DOHH2 (cell line): ENCODE measurements at regions not wholly inside any gene's neighbourhood (a gene's known extent, or its start where the extent isn't known, plus 50 kb on each side); places are given as distances from the start of the nearest gene placed in this dataset.

Experiments
- EZH2phosphoT487 ChIP-seq: fragments of 200-600 bp; sonication (generic); IDR thresholded peaks from 2 replicates; pipeline ENCODE4 v1.6.1; 2017; ENCODE audit warnings: borderline replicate concordance, mild to moderate bottlenecking, antibody characterized with exemption, low read length, moderate library complexity, mixed read lengths
- TF ChIP-seq, protein P1 (sequence below): fragments of 200-600 bp; sonication (generic); IDR thresholded peaks from one replicate; pipeline ENCODE4 v1.5.1; 2014; ENCODE audit warnings: antibody characterized with exemption, mild to moderate bottlenecking, low read depth, low read length; ENCODE audit not compliant: poor library complexity, severe bottlenecking

DNA sequence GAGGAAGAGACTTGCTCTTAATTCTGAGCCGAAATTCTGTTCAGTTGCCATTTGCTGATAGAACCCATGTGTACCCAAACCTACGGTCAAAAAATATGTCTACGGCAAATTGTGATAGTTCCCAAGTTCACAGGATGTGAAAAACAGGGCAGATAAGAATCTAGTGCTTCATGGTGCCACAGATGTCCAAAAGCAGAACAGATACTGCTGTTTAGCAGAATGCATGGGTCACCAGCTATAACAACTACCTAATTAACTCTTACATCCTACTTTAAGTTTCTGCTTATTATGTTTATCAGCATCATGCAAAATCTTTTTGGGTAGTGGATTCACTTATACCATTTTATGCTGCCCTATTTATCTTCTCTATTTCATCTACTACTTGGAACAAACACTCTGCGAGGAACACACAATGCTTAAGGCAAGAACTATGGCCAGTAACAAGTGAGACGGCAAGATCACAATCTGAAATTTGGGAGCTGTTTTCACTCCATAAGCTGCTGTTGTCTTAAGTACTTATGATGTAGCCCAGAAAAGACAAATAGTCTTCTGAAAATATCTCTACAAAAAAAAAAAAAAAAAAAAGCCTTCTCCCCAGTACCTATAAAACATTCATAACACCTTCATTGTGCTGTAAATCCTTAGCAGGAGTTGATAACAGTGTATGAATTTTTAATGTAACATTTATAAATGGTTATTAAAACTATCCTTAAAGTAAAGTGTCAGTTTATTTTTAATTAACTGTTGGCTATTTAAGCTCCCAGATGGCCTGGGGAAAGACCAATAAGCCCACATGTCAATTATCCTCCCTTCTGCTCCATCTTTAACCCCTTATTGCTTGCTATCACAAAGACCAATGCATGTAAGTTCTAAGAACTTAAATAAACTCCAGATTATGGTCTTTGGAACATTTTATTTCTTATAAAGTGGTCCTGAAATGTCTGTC is 232.3 kb downstream of the TLR4 start:
- TF ChIP-seq, protein P1, sequence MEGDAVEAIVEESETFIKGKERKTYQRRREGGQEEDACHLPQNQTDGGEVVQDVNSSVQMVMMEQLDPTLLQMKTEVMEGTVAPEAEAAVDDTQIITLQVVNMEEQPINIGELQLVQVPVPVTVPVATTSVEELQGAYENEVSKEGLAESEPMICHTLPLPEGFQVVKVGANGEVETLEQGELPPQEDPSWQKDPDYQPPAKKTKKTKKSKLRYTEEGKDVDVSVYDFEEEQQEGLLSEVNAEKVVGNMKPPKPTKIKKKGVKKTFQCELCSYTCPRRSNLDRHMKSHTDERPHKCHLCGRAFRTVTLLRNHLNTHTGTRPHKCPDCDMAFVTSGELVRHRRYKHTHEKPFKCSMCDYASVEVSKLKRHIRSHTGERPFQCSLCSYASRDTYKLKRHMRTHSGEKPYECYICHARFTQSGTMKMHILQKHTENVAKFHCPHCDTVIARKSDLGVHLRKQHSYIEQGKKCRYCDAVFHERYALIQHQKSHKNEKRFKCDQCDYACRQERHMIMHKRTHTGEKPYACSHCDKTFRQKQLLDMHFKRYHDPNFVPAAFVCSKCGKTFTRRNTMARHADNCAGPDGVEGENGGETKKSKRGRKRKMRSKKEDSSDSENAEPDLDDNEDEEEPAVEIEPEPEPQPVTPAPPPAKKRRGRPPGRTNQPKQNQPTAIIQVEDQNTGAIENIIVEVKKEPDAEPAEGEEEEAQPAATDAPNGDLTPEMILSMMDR: no peak
- no peak for TF ChIP-seq EZH2phosphoT487
